IMR-90 (cell line): ENCODE measurements at regions not wholly inside any gene's neighbourhood (a gene's known extent, or its start where the extent isn't known, plus 50 kb on each side); places are given as distances from the start of the nearest gene placed in this dataset.

Source experiments
- BHLHE40 ChIP-seq: fragments of 150-350 bp; IDR thresholded peaks from 2 replicates; pipeline ENCODE4 v1.6.1; 2016; ENCODE audit warnings: mild to moderate bottlenecking, low read depth, low read length
- CEBPB ChIP-seq: IDR thresholded peaks from 2 replicates; pipeline ENCODE4 v1.6.1; 2012; ENCODE audit warnings: low read depth, low read length, improper control_type of control experiment
- CTCF ChIP-seq: conservative IDR thresholded peaks from 2 replicates; pipeline ENCODE4 v1.5.1; 2012; ENCODE audit warnings: mild to moderate bottlenecking, low read depth, low read length, improper control_type of control experiment
- ELK1 ChIP-seq: fragments of 150-350 bp; IDR thresholded peaks from 2 replicates; pipeline ENCODE4 v1.6.1; 2016; ENCODE audit warnings: low read depth, mild to moderate bottlenecking, low read length, moderate library complexity, borderline replicate concordance
- MAFK ChIP-seq: IDR thresholded peaks from 2 replicates; pipeline ENCODE4 v1.6.1; 2012; ENCODE audit warnings: low read depth, low read length, improper control_type of control experiment
- MXI1 ChIP-seq: IDR thresholded peaks from 2 replicates; pipeline ENCODE4 v1.6.1; 2012; ENCODE audit warnings: low read depth, mild to moderate bottlenecking, low read length, moderate library complexity, borderline replicate concordance
- POLR2A ChIP-seq: IDR thresholded peaks from 2 replicates; pipeline ENCODE4 v1.6.1; 2012; ENCODE audit warnings: mild to moderate bottlenecking, low read depth, low read length
- RAD21 ChIP-seq: IDR thresholded peaks from 2 replicates; pipeline ENCODE4 v1.6.1; 2012; ENCODE audit warnings: low read length, improper control_type of control experiment
- RCOR1 ChIP-seq: IDR thresholded peaks from 2 replicates; pipeline ENCODE4 v1.6.1; 2012; ENCODE audit warnings: mild to moderate bottlenecking, low read length, improper control_type of control experiment; ENCODE audit not compliant: insufficient replicate concordance
- RFX5 ChIP-seq: IDR thresholded peaks from 2 replicates; pipeline ENCODE4 v1.8.0; 2012; ENCODE audit warnings: low read depth, mild to moderate bottlenecking, low read length, moderate library complexity
- SMC3 ChIP-seq: fragments of 150-350 bp; IDR thresholded peaks from 2 replicates; pipeline ENCODE4 v1.6.1; 2016; ENCODE audit warnings: low read depth, mild to moderate bottlenecking, antibody characterized with exemption, low read length, moderate library complexity
- TF ChIP-seq, protein P1 (sequence below): fragments of 150-350 bp; IDR thresholded peaks from 2 replicates; pipeline ENCODE4 v1.6.1; 2017; ENCODE audit warnings: mild to moderate bottlenecking, antibody characterized with exemption, low read length, low read depth

DNA sequence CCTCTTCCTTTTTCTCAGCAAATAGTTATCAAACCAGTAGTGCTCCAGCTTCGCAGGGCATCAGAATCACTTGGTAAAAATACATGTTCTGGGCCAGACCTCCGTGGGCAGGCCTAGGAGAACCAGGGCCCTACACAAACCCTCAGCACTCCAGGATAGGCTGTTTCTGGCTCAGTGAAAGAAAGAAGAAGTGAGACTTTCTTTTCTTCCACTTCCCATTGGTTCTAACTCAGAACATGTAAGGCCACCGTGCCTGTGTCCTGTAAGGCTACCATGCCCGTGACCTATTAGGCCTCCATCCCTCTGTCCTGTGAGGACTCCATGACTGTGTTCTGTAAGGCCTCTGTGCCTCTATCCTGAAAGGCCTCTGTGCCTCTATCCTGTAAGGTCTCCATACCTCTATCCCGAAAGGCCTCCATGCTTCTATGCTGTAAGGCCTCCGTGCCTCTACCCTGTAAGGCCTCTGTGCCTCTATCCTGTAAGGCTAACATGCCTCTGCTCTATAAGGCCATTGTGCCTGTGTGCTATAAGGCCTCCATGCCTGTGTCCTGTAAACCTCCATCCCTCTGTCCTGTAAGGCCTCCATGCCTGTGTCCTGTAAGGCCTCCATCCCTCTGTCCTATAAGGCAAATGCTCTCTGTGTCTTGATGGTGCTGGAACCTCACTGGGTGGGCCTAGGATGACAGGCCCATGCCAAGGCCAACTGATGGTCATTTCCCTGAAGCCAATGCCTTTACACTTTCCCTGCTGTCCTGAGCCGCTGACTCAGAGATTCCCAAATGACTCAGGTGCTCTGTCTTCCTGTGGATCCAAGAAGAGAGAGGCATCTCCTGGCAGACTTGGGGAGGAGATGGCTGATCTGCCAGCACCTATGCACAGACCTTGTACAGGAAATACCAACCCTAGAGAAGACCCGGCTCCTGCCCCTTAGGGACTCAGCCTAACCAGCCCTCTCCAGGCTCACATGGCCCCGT, 96.6 kb upstream of the CACUL1 start:
- TF ChIP-seq CTCF = no peak
- no peak for TF ChIP-seq BHLHE40
- TF ChIP-seq POLR2A = no peak
- TF ChIP-seq SMC3 = no peak
- no peak for TF ChIP-seq MAFK
- no peak for TF ChIP-seq RFX5
- TF ChIP-seq MXI1 = no peak
- TF ChIP-seq RAD21 = no peak
- TF ChIP-seq, protein P1, sequence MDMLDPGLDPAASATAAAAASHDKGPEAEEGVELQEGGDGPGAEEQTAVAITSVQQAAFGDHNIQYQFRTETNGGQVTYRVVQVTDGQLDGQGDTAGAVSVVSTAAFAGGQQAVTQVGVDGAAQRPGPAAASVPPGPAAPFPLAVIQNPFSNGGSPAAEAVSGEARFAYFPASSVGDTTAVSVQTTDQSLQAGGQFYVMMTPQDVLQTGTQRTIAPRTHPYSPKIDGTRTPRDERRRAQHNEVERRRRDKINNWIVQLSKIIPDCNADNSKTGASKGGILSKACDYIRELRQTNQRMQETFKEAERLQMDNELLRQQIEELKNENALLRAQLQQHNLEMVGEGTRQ = no peak
- no peak for TF ChIP-seq RCOR1
- TF ChIP-seq CEBPB = no peak
- no peak for TF ChIP-seq ELK1
